ENCODE measurements at regions not wholly inside any gene's neighbourhood (a gene's known extent, or its start where the extent isn't known, plus 50 kb on each side); places are given as distances from the start of the nearest gene placed in this dataset.

- TF ChIP-seq CTCF (IDR thresholded peaks at IDR 0.05; ENCODE audit: insufficient read depth, low read depth, low read length): no peak
- no peak for TF ChIP-seq EZH2 (IDR thresholded peaks at IDR 0.05; ENCODE audit: insufficient read depth, low read length)
Measured at GRCh38 chr5:88480801-88481499, 212.3 kb upstream of the TMEM161B start.
